Gastrocnemius medialis (tissue), 4 donors: ENCODE measurements at regions not wholly inside any gene's neighbourhood (a gene's known extent, or its start where the extent isn't known, plus 50 kb on each side); places are given as distances from the start of the nearest gene placed in this dataset.

Source experiments
- CTCF ChIP-seq, 5 experiments: fragments of 450-650 bp in 3 of 5; fragments of 200-600 bp in 2 of 5; sonication (generic) in 2 of 5; IDR thresholded peaks in 4 of 5; conservative IDR thresholded peaks in 1 of 5; 1 replicate in 4 of 5; 2 replicates in 1 of 5; pipeline ENCODE4 v1.5.1; 2016 to 2019; ENCODE audit warnings: antibody characterized with exemption in 5 of 5, mild to moderate bottlenecking in 3 of 5, moderate library complexity in 3 of 5
- POLR2A ChIP-seq, 2 donors: fragments of 450-650 bp; IDR thresholded peaks; one replicate each; pipeline ENCODE4 v1.6.1; 2017; ENCODE audit warnings: antibody characterized with exemption in 2 of 2, mild to moderate bottlenecking in 2 of 2, moderate library complexity in 2 of 2

- TF ChIP-seq CTCF (IDR thresholded peaks at IDR 0.05 in 4 of 5, conservative IDR thresholded peaks at IDR 0.05 in 1 of 5) = no peak
- TF ChIP-seq POLR2A (IDR thresholded peaks at IDR 0.05) = no peak
Measured at GRCh38 chr4:132839070-132839469, 310.0 kb upstream of the PCDH10 start.
